ENCODE measurements at regions not wholly inside any gene's neighbourhood (a gene's known extent, or its start where the extent isn't known, plus 50 kb on each side); places are given as distances from the start of the nearest gene placed in this dataset.

DNA sequence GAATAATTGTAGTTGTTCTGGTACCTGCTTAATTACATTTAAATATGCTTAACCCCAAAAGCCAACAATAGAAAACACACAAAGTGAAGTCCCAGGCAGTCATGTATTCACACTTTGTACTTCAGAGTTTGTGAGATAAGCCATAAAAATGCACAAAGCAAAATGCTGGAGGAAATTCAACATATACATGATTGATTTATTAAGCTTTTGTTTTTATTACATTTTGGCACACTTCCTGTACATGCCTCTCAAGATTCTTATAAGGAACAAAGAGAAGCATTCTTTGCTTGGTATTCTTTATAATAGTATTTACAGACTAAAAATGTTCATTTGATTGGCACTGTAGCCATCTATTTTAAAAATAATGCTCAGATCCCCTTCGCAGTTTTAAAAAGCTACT, 107.7 kb upstream of the ANK3 start:
- Histone ChIP-seq H3K27me3 (ENCODE audit: insufficient read depth, low read length, poor library complexity, severe bottlenecking) (no peaks in the 10 kb centered on the region), H3K9me3 (ENCODE audit: low read length) (no peaks in the 10 kb centered on the region), H3K4me3 (ENCODE audit: low read length) (no peak overlapping the region), H3K27ac (ENCODE audit: low read depth, low read length) (no peak overlapping the region), H3K4me1 (ENCODE audit: insufficient read depth, low read length) (no peaks in the 10 kb centered on the region), H3K36me3 (ENCODE audit: insufficient read depth, low read length) (no peaks in the 10 kb centered on the region)
- POLR2A ChIA-PET: no interaction called here
- Mint-ChIP-seq H3K9me3 (no peaks in the 10 kb centered on the region), H3K4me3 (no peak overlapping the region), H3K4me1 (peaks cover 0 to 10% (median 0%) of the 10 kb centered on the region in 3 donors), H3K27ac (no peak overlapping the region), H3K36me3 (peaks cover 0 to 1% (median 0%) of the 10 kb centered on the region in 3 donors), H3K27me3 (no peaks in the 10 kb centered on the region)
- CTCF ChIA-PET: no interaction called here
- DNase-seq: no peak

DNA sequence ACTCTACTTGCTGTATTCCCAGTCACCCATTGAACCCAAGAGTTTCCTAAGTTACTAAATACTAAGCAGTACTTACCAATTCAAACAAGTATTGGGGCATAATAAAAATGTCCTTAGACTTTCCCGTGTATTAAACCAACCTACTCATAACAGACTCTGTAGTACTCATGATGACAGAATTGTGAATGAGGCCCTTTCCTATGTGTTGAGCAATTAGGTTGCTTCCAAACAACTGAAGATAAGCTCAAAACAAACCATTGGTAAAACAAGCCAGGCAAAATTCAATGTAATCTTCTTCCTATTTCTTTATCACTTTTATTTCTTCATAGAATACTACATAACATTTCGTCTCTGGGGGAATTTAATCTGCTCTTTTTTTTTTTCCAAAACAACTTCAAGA, 106.5 kb upstream of the ANK3 start:
- Mint-ChIP-seq H3K4me1 (peaks cover 0 to 10% (median 0%) of the 10 kb centered on the region in 3 donors), H3K27me3 (no peaks in the 10 kb centered on the region)
- CTCF ChIA-PET: no interaction called here

DNA sequence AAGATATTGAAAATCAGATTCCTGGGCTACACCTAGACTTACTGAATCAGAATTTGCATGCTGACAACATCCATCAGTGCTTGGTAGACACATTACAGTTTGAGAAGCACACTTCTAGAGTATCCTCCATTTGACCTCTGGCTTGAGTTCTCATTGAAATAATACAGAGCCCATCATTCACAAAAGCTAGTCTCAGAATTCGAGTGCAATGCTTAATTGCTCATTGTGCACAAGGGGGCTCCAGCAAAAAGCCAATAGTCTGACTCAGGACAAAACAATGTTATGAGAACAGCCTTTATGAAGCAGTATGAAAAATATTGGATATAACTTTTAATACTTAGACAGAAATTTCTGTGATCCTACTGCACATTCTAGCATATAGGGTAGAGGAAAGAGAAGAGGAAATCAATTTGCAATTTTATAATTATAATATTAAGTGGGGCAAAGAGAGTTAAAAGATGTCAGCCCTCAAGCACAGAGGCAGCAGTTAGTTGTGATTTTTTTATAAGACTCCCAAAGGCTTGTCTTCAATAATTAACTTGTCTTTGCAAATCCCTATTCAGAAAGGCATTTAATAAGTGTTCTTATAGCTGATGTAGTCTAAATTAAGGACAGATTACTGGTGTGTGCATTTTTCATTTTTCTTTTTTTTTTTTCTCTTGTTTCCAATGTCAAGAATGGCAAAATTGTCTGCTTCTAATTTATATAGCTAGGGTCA, 105.8 kb upstream of the ANK3 start:
- ChIA-PET POLR2A (no interaction called here), CTCF (no interaction called here)

More for the DNA sequence above, 106.5 kb upstream of the ANK3 start:
- Histone ChIP-seq H3K9me3 (ENCODE audit: low read length) (no peaks in the 10 kb centered on the region), H3K27me3 (ENCODE audit: insufficient read depth, low read length, poor library complexity, severe bottlenecking) (no peaks in the 10 kb centered on the region), H3K4me1 (ENCODE audit: insufficient read depth, low read length) (no peaks in the 10 kb centered on the region), H3K36me3 (ENCODE audit: insufficient read depth, low read length) (no peaks in the 10 kb centered on the region), H3K27ac (ENCODE audit: low read depth, low read length) (no peak overlapping the region), H3K4me3 (ENCODE audit: low read length) (no peak overlapping the region)
- peaks cover 0 to 1% (median 0%) of the 10 kb centered on the region in 3 donors for H3K36me3 Mint-ChIP-seq
- no peak for DNase-seq
- H3K4me3 Mint-ChIP-seq: no peak overlapping the region
- POLR2A ChIA-PET: no interaction called here
- no peaks in the 10 kb centered on the region for H3K9me3 Mint-ChIP-seq
- no peak overlapping the region for H3K27ac Mint-ChIP-seq

DNA sequence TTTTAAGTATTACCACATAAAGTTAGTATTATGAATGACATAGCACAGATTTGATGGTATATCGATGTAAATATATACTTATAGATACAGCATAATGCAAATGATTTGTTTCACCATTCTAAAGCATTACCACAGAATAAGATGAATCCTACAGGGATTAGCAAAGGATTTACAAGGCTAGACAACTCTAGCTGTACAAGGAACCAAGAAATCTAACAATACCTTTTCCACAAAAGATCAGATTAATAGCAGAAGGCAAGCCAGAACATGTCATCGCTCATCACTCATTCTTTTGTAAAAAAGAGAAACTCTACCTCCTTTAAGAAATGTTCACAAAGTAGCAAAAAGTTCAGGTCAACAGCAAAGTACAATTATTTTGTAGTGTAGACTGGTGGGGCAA, 105.1 kb upstream of the ANK3 start:
- Mint-ChIP-seq H3K4me1 (peaks cover 0 to 17% (median 2%) of the 10 kb centered on the region in 3 donors), H3K4me3 (no peak overlapping the region), H3K27ac (no peak overlapping the region), H3K9me3 (no peaks in the 10 kb centered on the region), H3K27me3 (no peaks in the 10 kb centered on the region), H3K36me3 (peaks cover 0 to 1% (median 0%) of the 10 kb centered on the region in 3 donors)
- CTCF ChIA-PET: no interaction called here
- POLR2A ChIA-PET: no interaction called here
- H3K9me3 ChIP-seq (ENCODE audit: low read length): no peaks in the 10 kb centered on the region
- no peak overlapping the region for H3K27ac ChIP-seq (ENCODE audit: low read depth, low read length)
- no peak overlapping the region for H3K4me3 ChIP-seq (ENCODE audit: low read length)
- DNase-seq: no peak
- no peaks in the 10 kb centered on the region for H3K4me1 ChIP-seq (ENCODE audit: insufficient read depth, low read length)
- no peaks in the 10 kb centered on the region for H3K36me3 ChIP-seq (ENCODE audit: insufficient read depth, low read length)
- H3K27me3 ChIP-seq (ENCODE audit: insufficient read depth, low read length, poor library complexity, severe bottlenecking): no peaks in the 10 kb centered on the region

More for the DNA sequence above, 105.8 kb upstream of the ANK3 start:
- no peaks in the 10 kb centered on the region for H3K9me3 ChIP-seq (ENCODE audit: low read length)
- H3K4me1 Mint-ChIP-seq: peaks cover 0 to 16% (median 0%) of the 10 kb centered on the region in 3 donors
- no peaks in the 10 kb centered on the region for H3K9me3 Mint-ChIP-seq
- no peaks in the 10 kb centered on the region for H3K4me1 ChIP-seq (ENCODE audit: insufficient read depth, low read length)
- no peak overlapping the region for H3K4me3 ChIP-seq (ENCODE audit: low read length)
- peaks cover 0 to 1% (median 0%) of the 10 kb centered on the region in 3 donors for H3K36me3 Mint-ChIP-seq
- no peaks in the 10 kb centered on the region for H3K27me3 ChIP-seq (ENCODE audit: insufficient read depth, low read length, poor library complexity, severe bottlenecking)
- H3K27ac ChIP-seq (ENCODE audit: low read depth, low read length): no peak overlapping the region
- H3K4me3 Mint-ChIP-seq: no peak overlapping the region
- no peak for DNase-seq
- H3K36me3 ChIP-seq (ENCODE audit: insufficient read depth, low read length): no peaks in the 10 kb centered on the region
- no peaks in the 10 kb centered on the region for H3K27me3 Mint-ChIP-seq
- no peak overlapping the region for H3K27ac Mint-ChIP-seq

DNA sequence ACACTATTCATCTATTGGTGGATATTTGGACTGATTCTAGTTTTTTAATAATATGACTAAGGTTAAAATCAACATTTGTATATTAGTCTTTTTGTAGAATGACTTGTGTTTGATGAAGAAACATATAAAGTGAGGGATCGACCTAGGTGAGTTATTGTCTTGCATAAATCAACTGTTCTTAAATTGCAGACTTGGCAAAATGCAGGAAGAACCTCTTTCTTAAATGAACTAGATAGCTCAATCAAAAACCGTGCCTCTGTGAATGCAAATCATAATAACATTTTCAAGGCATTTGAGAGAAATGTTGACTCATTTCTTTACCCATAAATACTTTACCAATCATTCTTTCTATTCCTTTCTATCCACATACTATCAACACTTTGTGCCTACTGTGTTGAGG, 101.5 kb upstream of the ANK3 start:
- no peaks in the 10 kb centered on the region for H3K36me3 Mint-ChIP-seq
- Histone ChIP-seq H3K9me3 (ENCODE audit: low read length) (no peaks in the 10 kb centered on the region), H3K4me1 (ENCODE audit: insufficient read depth, low read length) (no peaks in the 10 kb centered on the region), H3K4me3 (ENCODE audit: low read length) (no peak overlapping the region), H3K27ac (ENCODE audit: low read depth, low read length) (no peak overlapping the region), H3K27me3 (ENCODE audit: insufficient read depth, low read length, poor library complexity, severe bottlenecking) (no peaks in the 10 kb centered on the region), H3K36me3 (ENCODE audit: insufficient read depth, low read length) (no peaks in the 10 kb centered on the region)
- no peak overlapping the region for H3K27ac Mint-ChIP-seq
- CTCF ChIA-PET: no interaction called here
- H3K4me3 Mint-ChIP-seq: no peak overlapping the region
- no peaks in the 10 kb centered on the region for H3K9me3 Mint-ChIP-seq
- no peak for DNase-seq
- no peaks in the 10 kb centered on the region for H3K27me3 Mint-ChIP-seq
- H3K4me1 Mint-ChIP-seq: peaks cover 0 to 10% (median 2%) of the 10 kb centered on the region in 3 donors
- POLR2A ChIA-PET: no interaction called here

DNA sequence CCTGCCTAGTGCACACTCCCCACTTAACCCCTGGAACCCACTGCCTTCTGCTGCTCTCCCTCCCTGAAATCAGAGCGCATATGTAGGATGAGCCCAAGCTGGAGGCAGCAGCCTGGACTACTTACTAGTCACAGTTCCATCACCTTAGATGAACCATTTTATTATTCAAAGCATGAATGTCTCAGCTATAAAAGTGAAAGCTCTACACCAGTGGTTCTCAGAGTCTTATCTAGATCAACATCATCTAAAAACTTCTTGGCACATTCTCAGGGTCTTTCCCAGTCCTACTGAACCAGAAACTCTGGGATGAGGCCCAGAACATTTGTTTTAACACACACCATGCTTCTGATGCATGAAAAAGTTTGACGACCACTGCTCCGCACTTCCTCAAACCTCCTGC, 100.3 kb upstream of the ANK3 start:
- Histone ChIP-seq H3K4me3 (ENCODE audit: low read length) (no peak overlapping the region), H3K27me3 (ENCODE audit: insufficient read depth, low read length, poor library complexity, severe bottlenecking) (no peaks in the 10 kb centered on the region), H3K36me3 (ENCODE audit: insufficient read depth, low read length) (no peaks in the 10 kb centered on the region), H3K9me3 (ENCODE audit: low read length) (no peaks in the 10 kb centered on the region), H3K4me1 (ENCODE audit: insufficient read depth, low read length) (no peaks in the 10 kb centered on the region), H3K27ac (ENCODE audit: low read depth, low read length) (no peak overlapping the region)
- H3K27ac Mint-ChIP-seq: peak overlapping the region in 1 of 8 donors; percentile 48
- ChIA-PET CTCF (no interaction called here), POLR2A (no interaction called here)
- peaks cover 0 to 3% (median 0%) of the 10 kb centered on the region in 3 donors for H3K36me3 Mint-ChIP-seq
- no peaks in the 10 kb centered on the region for H3K9me3 Mint-ChIP-seq
- no peak for DNase-seq
- no peak overlapping the region for H3K4me3 Mint-ChIP-seq
- no peaks in the 10 kb centered on the region for H3K27me3 Mint-ChIP-seq
- peaks cover 0 to 17% (median 2%) of the 10 kb centered on the region in 3 donors for H3K4me1 Mint-ChIP-seq

DNA sequence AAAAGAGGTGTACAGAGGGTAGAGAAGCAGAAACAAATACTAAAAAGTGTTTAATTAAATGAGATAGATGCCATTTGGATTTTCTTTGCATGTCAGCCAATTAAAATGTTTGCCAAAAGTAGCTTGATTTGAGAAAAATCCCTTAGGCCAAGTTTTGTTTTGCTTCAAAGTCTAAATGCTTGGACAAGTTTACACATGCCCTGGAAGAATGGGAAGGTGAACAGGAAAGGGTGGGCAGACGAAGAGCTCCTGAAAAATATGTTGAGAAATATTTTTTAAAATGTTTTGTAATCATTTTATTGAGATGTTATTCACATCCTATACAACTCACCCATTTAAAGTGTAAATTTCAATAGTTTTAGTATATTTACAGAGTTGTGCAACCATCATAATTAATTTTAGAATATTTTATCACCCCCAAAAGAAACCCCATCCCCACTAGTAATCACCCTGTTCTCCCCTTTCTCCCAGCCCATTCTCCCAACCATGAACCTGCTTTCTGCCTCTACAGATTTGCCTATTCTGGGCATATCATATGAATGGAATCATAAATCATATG, 98.5 kb upstream of the ANK3 start:
- Mint-ChIP-seq H3K4me3 (no peak overlapping the region), H3K36me3 (peaks cover 0 to 3% (median 0%) of the 10 kb centered on the region in 3 donors), H3K27ac (no peak overlapping the region), H3K27me3 (no peaks in the 10 kb centered on the region), H3K4me1 (peaks cover 0 to 17% (median 2%) of the 10 kb centered on the region in 3 donors), H3K9me3 (no peaks in the 10 kb centered on the region)
- DNase-seq: no peak
- H3K9me3 ChIP-seq (ENCODE audit: low read length): no peaks in the 10 kb centered on the region
- H3K36me3 ChIP-seq (ENCODE audit: insufficient read depth, low read length): no peaks in the 10 kb centered on the region
- POLR2A ChIA-PET: no interaction called here
- H3K4me3 ChIP-seq (ENCODE audit: low read length): no peak overlapping the region
- H3K27ac ChIP-seq (ENCODE audit: low read depth, low read length): no peak overlapping the region
- H3K27me3 ChIP-seq (ENCODE audit: insufficient read depth, low read length, poor library complexity, severe bottlenecking): no peaks in the 10 kb centered on the region
- CTCF ChIA-PET: no interaction called here
- no peaks in the 10 kb centered on the region for H3K4me1 ChIP-seq (ENCODE audit: insufficient read depth, low read length)

DNA sequence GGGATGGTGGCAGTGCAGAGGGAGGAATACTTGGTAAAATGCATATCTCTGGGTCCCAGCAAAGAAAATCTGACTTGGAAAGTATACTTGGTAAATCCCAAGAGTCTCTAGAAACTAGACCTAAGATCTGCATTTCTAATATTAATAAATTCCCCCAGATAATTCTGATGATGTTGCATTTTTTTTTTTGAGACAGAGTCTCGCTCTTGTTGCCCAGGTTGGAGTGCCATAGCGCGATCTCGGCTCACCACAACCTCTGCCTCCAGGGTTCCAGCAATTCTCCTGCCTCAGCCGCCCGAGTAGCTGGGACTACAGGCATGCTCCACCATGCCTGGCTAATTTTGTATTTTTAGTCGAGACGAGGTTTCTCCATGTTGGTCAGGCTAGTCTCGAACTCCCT, 97.9 kb upstream of the ANK3 start:
- Histone ChIP-seq H3K27me3 (ENCODE audit: insufficient read depth, low read length, poor library complexity, severe bottlenecking) (no peaks in the 10 kb centered on the region), H3K4me3 (ENCODE audit: low read length) (no peak overlapping the region), H3K4me1 (ENCODE audit: insufficient read depth, low read length) (no peaks in the 10 kb centered on the region), H3K9me3 (ENCODE audit: low read length) (no peaks in the 10 kb centered on the region), H3K36me3 (ENCODE audit: insufficient read depth, low read length) (no peaks in the 10 kb centered on the region), H3K27ac (ENCODE audit: low read depth, low read length) (no peak overlapping the region)
- Mint-ChIP-seq H3K36me3 (peaks cover 0 to 3% (median 0%) of the 10 kb centered on the region in 3 donors), H3K4me1 (peaks cover 0 to 17% (median 2%) of the 10 kb centered on the region in 3 donors), H3K27ac (peak overlapping the region in 1 of 8 donors; percentile 2), H3K9me3 (no peaks in the 10 kb centered on the region), H3K27me3 (no peaks in the 10 kb centered on the region), H3K4me3 (no peak overlapping the region)
- ChIA-PET POLR2A (no interaction called here), CTCF (no interaction called here)
- no peak for DNase-seq
